ENCODE measurements at regions not wholly inside any gene's neighbourhood (a gene's known extent, or its start where the extent isn't known, plus 50 kb on each side); places are given as distances from the start of the nearest gene placed in this dataset.

DNA sequence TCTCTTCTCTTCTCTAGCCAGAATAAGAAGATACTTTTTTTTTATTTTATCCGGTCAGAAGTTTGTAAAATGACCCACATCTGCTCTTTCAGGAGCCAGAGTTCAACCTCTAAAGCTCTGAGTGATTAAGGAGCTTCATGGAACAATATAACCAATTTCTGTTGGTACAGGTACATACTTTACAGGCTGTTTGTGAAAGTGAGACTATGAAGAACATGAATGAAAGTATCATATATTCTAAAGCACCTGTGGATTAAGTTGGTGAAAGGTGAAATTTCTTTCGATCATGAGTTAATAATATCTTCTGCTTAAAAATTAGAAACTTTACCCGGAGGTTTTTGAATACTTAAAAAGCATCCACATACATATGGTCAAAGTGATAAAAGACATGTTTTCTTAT lies 65.2 kb downstream of the DMRT2 start:
- FAIRE-seq (no peak), DNase-seq (ENCODE audit: insufficient read length, low spot score) (no peak)
- no peak for TF ChIP-seq POLR2A (IDR thresholded peaks at IDR 0.05; ENCODE audit: low read depth, low read length)

- TF ChIP-seq POLR2A (IDR thresholded peaks at IDR 0.05; ENCODE audit: low read depth, low read length), result no peak
- DNase-seq (ENCODE audit: insufficient read length, low spot score) (no peak), FAIRE-seq (no peak)
These were observed 67.3 kb downstream of the DMRT2 start for GRCh38 chr9:1117439-1117838.

DNA sequence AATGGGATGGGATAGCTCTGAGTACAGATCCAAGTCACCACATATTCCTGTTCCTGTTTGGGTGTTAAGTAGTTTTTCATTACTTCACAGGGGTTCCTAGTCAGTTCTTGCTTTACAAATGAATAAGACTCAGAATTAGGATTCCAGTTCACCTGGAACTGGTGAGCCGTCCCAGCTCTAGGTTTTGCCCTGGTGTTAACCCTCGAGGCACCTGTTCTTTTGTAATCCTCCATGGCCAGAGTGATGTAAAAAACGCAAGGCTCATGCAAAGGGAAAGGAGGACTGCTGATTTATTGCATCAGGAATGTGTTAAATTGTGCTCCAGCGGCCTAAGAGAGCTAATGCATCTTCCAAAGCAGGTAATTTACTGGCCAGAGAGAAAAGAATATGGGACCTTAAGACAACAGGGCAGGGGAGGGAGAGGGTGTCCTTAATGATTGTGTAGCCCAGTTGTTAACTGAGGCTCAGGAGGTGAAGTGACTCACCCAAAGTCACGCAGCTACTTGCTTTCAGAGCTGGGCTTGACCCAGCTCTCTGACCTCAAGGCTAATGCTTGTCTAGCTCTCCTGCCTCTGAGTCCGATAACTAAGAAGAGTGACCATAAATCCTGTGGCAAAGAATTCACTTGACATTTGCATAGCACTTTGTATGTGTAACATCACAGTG lies 70.5 kb downstream of the DMRT2 start:
- TF ChIP-seq POLR2A (IDR thresholded peaks at IDR 0.05; ENCODE audit: low read depth, low read length), result no peak
- DNase-seq (ENCODE audit: insufficient read length, low spot score) (no peak), FAIRE-seq (no peak)

DNA sequence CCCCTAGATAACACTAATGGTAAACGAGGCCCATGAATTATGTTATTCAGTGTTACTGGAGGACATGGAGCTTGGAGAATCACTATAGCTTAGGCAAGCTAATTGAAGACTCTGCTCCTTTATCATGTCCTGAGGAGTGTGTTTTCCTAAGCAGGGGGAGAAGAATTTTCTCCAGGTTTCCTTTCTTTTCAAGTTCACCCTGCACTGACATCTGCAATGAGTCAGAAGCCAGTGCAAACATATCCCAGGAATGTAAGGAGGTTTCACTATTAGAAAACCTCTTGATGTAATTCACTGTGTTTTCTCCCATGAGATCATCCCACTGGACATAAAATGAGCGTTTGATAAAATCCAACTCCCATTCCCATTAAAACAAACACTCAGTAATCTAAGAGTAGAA lies 75.6 kb downstream of the DMRT2 start:
- TF ChIP-seq POLR2A (IDR thresholded peaks at IDR 0.05; ENCODE audit: low read depth, low read length), result no peak
- FAIRE-seq (no peak), DNase-seq (ENCODE audit: insufficient read length, low spot score) (no peak)

DNA sequence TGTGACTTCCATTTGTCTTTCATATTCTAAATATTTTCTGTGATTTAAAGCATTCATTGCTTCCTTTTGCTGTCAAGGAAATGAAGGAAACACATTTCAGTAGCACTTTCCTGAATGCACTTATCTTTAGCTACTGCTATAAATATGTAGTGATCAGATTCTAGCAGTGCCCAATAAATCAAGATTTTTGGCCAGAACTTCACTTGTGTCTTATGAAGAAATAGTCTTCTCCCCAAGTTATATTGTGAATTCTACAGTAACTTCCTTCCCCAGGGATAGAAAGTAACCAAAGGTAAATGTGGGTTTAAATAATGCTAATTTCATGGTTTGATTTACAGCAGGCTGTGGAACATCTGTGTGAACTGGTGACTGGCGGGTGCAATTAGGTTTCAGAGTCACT lies 77.9 kb downstream of the DMRT2 start:
- no peak for TF ChIP-seq POLR2A (IDR thresholded peaks at IDR 0.05; ENCODE audit: low read depth, low read length)
- no peak for FAIRE-seq
- DNase-seq (ENCODE audit: insufficient read length, low spot score), result no peak

- FAIRE-seq (no peak), DNase-seq (ENCODE audit: insufficient read length, low spot score) (no peak)
- TF ChIP-seq POLR2A (IDR thresholded peaks at IDR 0.05; ENCODE audit: low read depth, low read length), result no peak
These were observed 79.2 kb downstream of the DMRT2 start for GRCh38 chr9:1129382-1129781.

- DNase-seq (ENCODE audit: insufficient read length, low spot score) (no peak), FAIRE-seq (no peak)
- TF ChIP-seq POLR2A (IDR thresholded peaks at IDR 0.05; ENCODE audit: low read depth, low read length), result no peak
These were observed 89.9 kb downstream of the DMRT2 start for GRCh38 chr9:1140057-1140456.

DNA sequence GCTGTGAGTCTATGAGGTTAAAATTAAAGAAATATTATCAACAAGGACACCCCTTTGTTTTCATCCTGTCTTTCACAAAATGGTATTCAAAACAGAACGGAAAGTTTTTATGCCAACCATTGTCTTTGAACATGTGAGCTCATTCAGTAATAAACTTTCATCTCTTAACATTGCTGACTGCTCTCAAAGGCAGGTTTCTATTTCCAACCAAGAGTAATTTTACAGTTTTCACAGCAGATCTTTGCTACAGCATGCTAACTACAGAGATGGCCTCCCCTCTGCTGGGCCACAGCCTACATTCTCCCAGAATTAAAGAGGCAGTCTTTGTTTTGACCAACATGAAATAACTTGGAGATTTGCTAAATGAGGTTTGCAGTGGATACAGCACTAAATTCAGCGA lies 101.5 kb downstream of the DMRT2 start:
- DNase-seq (ENCODE audit: insufficient read length, low spot score) (no peak), FAIRE-seq (no peak)
- no peak for TF ChIP-seq POLR2A (IDR thresholded peaks at IDR 0.05; ENCODE audit: low read depth, low read length)

DNA sequence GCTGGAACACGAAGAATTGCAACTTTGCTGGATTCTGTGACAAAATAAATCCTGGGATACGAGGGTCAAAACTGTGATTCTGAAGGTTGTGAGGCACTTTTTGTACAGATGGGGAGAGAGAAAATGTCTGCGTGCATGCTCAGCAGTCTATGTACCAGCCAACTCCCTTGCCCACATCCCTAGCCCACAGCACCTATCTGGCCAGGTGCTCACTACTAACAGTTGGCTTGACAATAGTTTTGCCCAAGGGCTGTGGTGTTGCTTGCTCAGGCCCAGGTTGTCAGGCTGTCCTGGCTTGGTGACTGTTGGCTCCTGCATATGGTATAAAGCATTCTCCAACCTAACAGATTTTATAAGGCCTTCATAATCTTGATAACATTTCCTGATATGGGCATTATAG lies 102.0 kb downstream of the DMRT2 start:
- DNase-seq (ENCODE audit: insufficient read length, low spot score), result no peak
- TF ChIP-seq POLR2A (IDR thresholded peaks at IDR 0.05; ENCODE audit: low read depth, low read length), result no peak
- no peak for FAIRE-seq

DNA sequence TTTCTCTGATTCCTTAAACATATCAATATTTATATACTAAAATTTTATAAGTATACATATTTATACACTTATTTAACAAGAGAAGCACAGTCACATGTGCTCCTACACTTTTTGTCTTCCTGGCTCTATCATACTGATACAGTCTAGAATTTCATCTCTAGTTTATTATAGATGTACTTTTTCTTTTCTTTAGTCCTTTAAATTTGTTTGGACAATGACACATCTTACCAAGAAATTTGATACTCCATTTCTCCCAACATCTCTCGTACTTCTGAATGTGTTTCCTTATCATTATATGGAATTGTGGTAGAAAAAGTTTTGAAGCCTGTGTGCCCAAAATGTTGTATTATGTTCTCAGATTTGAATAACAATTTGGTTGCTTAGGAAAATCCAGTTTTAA lies 104.6 kb downstream of the DMRT2 start:
- TF ChIP-seq POLR2A (IDR thresholded peaks at IDR 0.05; ENCODE audit: low read depth, low read length), result no peak
- DNase-seq (ENCODE audit: insufficient read length, low spot score) (no peak), FAIRE-seq (no peak)

- DNase-seq (ENCODE audit: insufficient read length, low spot score), result no peak
- TF ChIP-seq POLR2A (IDR thresholded peaks at IDR 0.05; ENCODE audit: low read depth, low read length), result no peak
- no peak for FAIRE-seq
These were observed 105.4 kb downstream of the DMRT2 start for GRCh38 chr9:1155602-1156001.

DNA sequence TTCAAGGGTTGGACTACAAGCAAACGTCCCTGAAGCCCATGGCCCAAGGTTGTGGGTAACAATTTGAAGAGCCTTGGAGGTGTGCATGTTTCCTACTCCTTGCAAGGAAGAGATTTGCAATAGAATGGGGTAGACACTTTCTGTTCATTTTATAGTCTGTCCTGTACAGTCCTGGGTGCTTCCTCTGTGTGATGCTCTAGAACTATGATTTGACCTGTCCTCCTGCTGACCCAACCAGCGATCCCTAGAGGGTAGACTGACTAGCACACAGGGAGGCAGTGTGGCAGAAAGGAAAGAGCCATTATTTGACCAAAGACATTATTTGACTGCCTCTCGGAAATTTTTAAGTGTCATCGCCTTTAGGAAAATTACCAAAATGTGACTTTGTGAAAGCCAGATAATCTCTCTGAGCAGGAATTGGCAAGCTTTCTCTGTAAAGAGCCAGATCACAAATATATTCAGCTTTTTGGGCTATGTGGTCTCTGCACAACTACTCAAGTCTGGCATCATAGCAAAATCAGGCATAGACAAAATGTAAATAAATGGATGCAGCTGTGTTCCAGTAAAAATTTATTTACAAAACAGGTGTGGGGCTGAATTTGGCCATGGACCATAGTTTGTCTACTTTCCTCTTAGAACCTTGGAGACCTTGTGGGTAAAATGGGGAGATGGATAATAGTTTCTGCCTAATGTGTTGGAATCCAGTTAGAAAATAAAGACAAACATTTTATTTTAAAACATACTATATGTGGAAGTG lies 106.8 kb downstream of the DMRT2 start:
- DNase-seq (ENCODE audit: insufficient read length, low spot score), result no peak
- no peak for FAIRE-seq
- TF ChIP-seq POLR2A (IDR thresholded peaks at IDR 0.05; ENCODE audit: low read depth, low read length), result no peak

GRCh38 chr9:1157836-1158235 lies 107.7 kb downstream of the DMRT2 start:
- DNase-seq (ENCODE audit: insufficient read length, low spot score) (no peak), FAIRE-seq (no peak)
- no peak for TF ChIP-seq POLR2A (IDR thresholded peaks at IDR 0.05; ENCODE audit: low read depth, low read length)

DNA sequence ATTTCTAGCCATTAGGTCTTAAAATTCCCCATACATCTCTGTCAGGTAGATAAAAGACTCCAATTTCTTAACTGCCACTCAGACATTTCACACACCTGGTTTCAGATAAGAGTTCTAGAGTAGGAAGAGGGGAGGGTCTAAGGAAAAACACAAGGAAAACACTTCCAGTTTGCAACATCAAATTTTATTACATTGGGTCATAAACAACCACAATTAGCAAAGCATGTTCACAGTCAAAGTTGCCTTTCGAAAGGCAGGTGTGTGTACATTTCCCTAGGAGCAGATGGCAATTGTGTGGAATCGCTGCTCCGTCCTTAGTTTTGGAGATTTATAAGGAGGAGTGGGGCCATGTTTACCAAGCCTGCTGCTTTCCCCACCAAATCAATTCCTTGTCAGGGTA lies 120.8 kb downstream of the DMRT2 start:
- DNase-seq (ENCODE audit: insufficient read length, low spot score), result no peak
- TF ChIP-seq POLR2A (IDR thresholded peaks at IDR 0.05; ENCODE audit: low read depth, low read length), result no peak
- FAIRE-seq, result no peak

- TF ChIP-seq POLR2A (IDR thresholded peaks at IDR 0.05; ENCODE audit: low read depth, low read length), result no peak
- no peak for FAIRE-seq
- no peak for DNase-seq (ENCODE audit: insufficient read length, low spot score)
These were observed 121.4 kb downstream of the DMRT2 start for GRCh38 chr9:1171546-1171945.

All from H54 (cell line).